ENCODE measurements at regions not wholly inside any gene's neighbourhood (a gene's known extent, or its start where the extent isn't known, plus 50 kb on each side); places are given as distances from the start of the nearest gene placed in this dataset.
"Not testable (repeated sequence)": the region's sequence is repeated elsewhere in the genome, so short reads cannot be mapped to it uniquely, and the experiment has no call there.

DNA sequence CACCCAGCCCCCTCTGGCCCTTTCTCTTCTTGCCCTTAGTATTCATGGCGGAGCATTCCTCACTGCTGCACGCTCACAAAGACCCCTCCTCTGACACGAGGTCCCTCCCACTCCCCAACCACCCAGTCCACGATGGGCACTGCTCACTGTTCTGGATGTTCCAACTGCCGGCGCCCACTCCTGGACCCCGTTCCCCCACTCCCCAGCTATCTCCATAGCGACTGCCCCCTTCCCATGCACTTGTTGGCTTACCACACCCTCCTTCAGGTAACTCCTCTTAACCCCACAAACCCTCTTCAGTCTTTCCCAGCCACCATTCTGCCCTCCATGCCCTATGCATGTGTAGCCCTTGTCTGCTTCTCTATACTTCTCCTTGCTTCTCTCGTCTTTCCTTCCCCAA is 961.5 kb upstream of the DEFB115 start:
- WGBS, 2 donors, result 79 to 87% methylated on average over 5 of the region's 9 CpGs
- DNase-seq; intact Hi-C loops (cut with DNase I); H3K4me1 ChIP-seq; ATAC-seq; H3K9me3 ChIP-seq; H3K36me3 ChIP-seq; H3K27ac ChIP-seq; H3K4me3 ChIP-seq: not testable (repeated sequence)
- H3K27me3 ChIP-seq, result peaks cover 0 to 21% (median 5%) of the 10 kb centered on the region in 7 donors

DNA sequence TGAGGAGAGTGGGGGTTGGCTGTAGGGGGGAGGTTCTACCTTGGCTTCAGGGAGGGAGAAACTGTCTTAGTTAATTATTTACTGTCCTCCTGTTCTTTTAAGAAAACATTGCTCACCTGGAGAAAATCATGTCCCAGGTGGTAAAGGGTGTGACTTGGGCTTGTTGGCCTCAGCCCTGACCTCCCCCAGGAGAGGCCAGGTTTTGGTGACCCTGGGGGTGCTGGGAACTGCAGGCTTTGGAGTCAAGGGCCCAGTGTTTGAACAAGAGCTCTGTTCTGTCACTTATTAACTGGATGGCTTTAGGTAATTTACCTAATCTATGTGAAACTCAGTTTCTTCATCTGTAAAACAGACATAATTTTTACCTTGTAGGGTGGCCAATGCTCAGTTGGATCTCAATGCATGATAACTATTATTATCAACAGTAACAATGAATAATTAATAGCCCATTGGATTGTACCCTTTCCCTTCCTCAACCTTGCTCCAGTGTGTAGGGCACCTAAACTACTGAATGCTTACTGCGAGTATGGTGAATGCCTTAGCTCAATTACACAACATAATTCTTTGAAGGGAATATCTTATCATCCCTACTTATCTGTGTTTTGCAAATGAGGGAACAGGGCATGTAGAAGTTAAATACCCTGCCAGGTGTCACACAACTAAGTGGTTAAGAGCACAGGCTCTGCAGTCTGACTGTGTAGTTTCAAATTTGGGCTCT is 959.4 kb upstream of the DEFB115 start:
- ATAC-seq; H3K4me1 ChIP-seq; H3K4me3 ChIP-seq; H3K27ac ChIP-seq; H3K9me3 ChIP-seq; DNase-seq; intact Hi-C loops (cut with DNase I); H3K36me3 ChIP-seq: not testable (repeated sequence)
- H3K27me3 ChIP-seq, result peaks cover 0 to 22% (median 5%) of the 10 kb centered on the region in 7 donors
- WGBS, 2 donors, result 76 to 81% methylated on average over 1 of the region's 1 CpG

DNA sequence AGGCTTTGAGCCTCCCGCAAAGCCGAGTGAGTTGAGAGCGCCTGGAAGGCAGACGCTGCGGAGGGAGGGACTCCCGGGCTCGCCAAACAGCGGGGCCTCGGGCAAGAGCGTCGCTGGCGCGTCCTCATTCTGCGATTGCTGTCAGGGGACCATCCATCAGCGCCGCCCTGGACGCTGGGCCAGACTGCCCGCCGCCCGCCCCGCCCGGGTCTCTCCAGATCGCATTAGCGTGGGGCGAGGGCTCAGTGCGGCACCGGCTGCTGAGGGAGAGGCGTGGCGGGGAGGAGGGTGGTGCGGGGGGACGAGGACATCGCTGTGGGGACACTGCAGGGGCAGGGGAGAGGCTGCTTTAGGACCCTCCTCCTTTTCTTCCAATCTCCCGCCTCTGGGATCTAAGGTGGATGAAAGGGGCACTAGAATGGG is 957.2 kb upstream of the DEFB115 start:
- ATAC-seq; H3K36me3 ChIP-seq; H3K27ac ChIP-seq; H3K9me3 ChIP-seq; DNase-seq; intact Hi-C loops (cut with DNase I); H3K4me1 ChIP-seq: not testable (repeated sequence)
- peaks cover 0 to 22% (median 5%) of the 10 kb centered on the region in 7 donors for H3K27me3 ChIP-seq
- 2 to 6% methylated on average over 32 to 33 of the region's 33 CpGs for WGBS, 2 donors
- H3K4me3 ChIP-seq, result peak overlapping the region in 2 of 10 donors; percentile 2 to 10

DNA sequence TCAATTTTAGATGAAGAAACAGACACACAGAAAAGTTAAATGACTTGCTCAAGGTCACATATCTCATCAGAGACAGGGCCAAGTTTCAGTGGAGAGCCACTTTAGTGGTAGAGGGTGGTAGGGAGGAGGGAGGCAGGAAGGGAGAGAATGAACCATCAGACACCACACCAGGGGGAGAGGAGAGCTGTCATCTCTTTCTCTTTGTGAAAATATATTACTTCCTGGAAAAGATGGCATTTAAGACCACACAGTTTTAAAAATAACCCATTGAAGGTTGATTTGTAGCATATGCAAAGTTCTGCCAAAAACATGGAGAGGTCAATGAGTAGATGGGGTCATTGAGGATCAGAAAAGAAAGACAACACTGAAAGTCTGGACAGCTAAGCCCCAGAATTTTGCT is 954.7 kb upstream of the DEFB115 start:
- H3K4me1 ChIP-seq; H3K9me3 ChIP-seq; intact Hi-C loops (cut with DNase I); H3K36me3 ChIP-seq; DNase-seq; H3K27ac ChIP-seq; ATAC-seq; H3K4me3 ChIP-seq: not testable (repeated sequence)
- H3K27me3 ChIP-seq, result peaks cover 0 to 20% (median 5%) of the 10 kb centered on the region in 7 donors

DNA sequence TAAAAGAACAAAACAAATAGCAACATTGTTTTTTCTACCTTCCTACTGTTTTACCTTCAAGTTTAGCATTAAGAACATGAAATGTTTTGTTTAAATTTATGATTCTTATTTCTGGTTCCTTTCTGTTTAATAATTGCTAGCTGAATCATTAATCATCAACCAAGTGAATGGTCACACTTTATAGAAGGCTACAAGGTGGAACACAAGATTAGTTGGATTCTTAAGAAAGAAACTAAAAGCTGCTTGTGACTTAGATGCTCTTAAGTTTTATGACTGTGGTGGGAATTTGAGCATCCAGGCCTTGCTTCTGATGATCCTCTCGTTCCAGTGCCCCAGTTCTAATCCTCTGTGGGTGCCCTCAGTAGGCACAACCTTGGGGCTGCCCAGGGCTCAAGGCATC is 947.5 kb upstream of the DEFB115 start:
- H3K27ac ChIP-seq; H3K4me3 ChIP-seq; H3K36me3 ChIP-seq; H3K4me1 ChIP-seq; H3K27me3 ChIP-seq; intact Hi-C loops (cut with DNase I); H3K9me3 ChIP-seq; ATAC-seq; DNase-seq: not testable (repeated sequence)
- WGBS, 2 donors, result 38 to 46% methylated on average over 1 of the region's 1 CpG

DNA sequence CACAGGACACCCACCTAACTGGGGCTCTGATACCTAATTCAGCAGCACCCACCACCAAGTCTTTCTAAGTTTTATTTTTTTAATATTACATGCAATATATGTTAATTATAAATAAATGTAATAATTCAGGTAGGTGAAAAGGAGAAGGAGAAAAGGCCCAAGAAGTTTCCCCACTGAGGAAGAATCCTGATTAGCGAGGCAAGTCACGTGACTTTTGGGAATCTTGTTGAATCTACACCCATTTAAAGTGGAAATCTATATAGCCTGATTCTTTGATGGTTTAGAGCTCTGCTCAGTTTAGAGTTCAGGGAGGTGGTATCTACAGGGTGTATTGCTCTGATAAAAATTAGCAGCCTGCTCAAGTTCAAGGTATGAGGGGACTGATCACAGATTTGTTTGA is 947.1 kb upstream of the DEFB115 start:
- H3K36me3 ChIP-seq; H3K27me3 ChIP-seq; H3K27ac ChIP-seq; H3K9me3 ChIP-seq; DNase-seq; H3K4me1 ChIP-seq; intact Hi-C loops (cut with DNase I); H3K4me3 ChIP-seq; ATAC-seq: not testable (repeated sequence)
- WGBS, 2 donors, result 84 to 87% methylated on average over 2 of the region's 2 CpGs

DNA sequence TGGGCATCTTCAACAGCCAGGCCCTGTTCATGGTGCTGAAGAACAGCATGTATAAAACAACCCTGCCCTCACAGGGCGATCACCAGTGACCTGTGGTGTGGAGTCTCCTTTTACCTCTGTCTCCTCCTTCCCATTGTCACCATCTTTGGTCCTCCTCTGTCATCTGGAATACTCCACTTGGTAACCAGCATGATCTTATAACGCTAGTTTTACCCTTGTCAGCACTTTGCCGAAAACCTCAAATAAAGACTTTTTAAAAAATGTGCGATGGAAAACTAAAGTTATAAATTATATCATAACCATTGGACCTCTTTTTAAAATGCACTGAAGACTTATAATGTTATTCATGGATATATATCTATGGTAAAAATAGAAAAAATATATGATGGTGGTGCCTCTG is 945.2 kb upstream of the DEFB115 start:
- H3K4me3 ChIP-seq; ATAC-seq; H3K27ac ChIP-seq; H3K4me1 ChIP-seq; H3K9me3 ChIP-seq; DNase-seq; intact Hi-C loops (cut with DNase I); H3K36me3 ChIP-seq: not testable (repeated sequence)
- peaks cover 0 to 13% (median 9%) of the 10 kb centered on the region in 7 donors for H3K27me3 ChIP-seq
- WGBS, 2 donors, result 91 to 93% methylated on average over 4 of the region's 4 CpGs

DNA sequence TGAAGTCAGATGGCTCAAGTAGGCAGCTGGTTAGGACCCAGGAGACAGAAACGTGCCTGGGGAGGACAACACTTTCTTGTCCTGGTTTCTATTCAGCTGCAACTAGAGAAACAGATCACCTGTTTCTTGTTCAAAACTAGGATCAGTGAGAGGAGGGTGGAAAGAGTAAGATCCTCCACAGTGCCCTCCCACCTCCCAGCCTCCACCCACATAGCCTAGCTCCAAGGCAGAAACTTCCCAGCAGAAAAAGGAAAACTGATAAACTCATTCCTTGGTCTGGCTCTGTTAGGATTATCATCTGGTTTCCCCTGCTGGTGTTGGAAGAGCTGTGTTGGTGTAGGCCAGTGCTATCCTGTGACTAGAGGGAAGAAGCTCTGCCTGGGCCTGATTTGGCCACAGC is 943.8 kb upstream of the DEFB115 start:
- H3K36me3 ChIP-seq; H3K4me1 ChIP-seq; H3K27ac ChIP-seq; H3K9me3 ChIP-seq; DNase-seq; intact Hi-C loops (cut with DNase I); H3K4me3 ChIP-seq; ATAC-seq: not testable (repeated sequence)
- peaks cover 0 to 21% (median 11%) of the 10 kb centered on the region in 7 donors for H3K27me3 ChIP-seq
- 60 to 64% methylated on average over 1 of the region's 1 CpG for WGBS, 2 donors

DNA sequence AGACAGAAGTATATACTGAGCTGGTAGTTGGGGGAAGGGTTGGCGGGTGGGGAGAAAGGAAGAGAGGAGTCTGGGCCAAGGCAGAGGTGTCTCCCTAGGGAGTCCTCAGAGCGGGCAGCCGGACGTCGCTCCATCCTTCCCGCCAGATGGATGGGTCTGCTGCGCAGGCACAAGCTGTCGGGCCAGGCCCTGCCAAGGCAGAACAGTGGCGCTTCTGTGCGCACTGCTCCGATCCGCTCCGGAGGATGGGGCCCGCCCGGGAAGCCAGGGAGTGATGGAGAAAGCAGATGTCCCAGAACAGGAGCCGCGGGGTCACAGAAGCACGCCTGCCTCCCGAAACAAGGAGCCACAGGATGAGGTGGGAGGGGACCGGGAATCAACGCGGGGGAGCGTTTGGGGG is 941.4 kb upstream of the DEFB115 start:
- ATAC-seq; H3K9me3 ChIP-seq; H3K36me3 ChIP-seq; intact Hi-C loops (cut with DNase I); H3K4me1 ChIP-seq; H3K27ac ChIP-seq: not testable (repeated sequence)
- Histone ChIP-seq H3K27me3 (peaks cover 0 to 28% (median 14%) of the 10 kb centered on the region in 7 donors), H3K4me3 (peak overlapping the region in 1 of 10 donors; percentile 10)
- WGBS, 2 donors, result 2 to 5% methylated on average over 23 of the region's 23 CpGs
- DNase-seq, result peak; percentile 34 to 35

DNA sequence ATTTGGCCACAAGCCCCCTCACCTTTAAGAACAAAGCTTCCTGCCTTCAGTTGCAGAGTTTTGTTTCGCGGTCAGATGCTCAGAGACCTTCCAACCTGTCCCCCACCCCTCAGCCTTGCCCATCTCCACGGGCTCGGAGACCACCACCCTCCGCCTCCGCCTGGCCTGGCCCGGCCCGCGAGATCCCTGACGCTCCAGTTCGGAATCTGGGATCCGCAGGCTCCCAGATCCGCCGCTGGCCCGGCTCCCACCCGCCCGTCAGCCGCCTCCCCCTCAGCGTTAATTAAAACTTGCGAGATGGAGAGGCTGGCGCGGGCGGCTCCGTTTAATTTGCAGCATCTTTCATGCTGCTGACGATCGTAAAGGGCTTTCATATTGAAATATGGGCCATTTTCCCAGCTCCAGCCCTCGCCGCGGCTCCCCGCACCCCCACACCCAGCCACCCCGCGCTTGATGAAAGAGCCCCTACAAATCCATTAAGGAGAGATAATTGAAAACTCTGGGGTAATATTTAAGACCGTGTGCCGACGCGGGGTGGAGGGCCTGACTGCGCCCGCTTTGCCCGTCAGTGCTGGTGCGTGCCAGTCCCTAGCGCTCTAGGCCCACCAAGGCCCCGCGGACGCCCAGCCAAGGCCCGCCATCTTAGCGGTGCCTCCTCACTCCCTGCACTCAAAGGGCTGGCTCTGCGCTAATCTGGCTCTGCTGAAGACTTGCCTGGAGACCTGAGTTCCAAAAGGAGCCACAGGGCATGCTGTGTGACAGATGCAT is 940.7 kb upstream of the DEFB115 start:
- H3K4me1 ChIP-seq; H3K9me3 ChIP-seq; DNase-seq; H3K27ac ChIP-seq; H3K36me3 ChIP-seq; intact Hi-C loops (cut with DNase I); ATAC-seq: not testable (repeated sequence)
- Histone ChIP-seq H3K4me3 (peak overlapping the region in 1 of 10 donors; percentile 10), H3K27me3 (peaks cover 0 to 28% (median 14%) of the 10 kb centered on the region in 7 donors)
- WGBS, 2 donors, result 22 to 28% methylated on average over 47 of the region's 47 CpGs

DNA sequence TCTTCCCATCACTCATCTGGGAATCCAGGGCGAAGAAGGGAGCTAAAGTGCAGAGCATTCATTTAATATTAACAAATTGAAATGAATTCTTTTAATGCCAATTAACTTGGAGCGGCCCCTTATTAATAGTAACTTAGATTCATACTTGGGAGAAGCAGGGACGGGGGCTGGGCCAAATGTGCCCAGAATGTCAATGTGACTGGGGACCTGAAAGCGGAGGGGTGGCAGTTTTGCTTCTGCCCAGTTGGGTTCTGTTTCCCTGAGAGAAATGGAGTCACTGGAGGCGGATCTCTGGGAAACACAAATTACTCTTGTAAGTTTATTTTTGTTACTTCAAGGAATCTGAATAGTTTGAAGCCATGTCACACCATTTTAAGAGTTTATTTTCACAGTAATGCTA is 923.7 kb upstream of the DEFB115 start:
- H3K4me3 ChIP-seq; H3K36me3 ChIP-seq; intact Hi-C loops (cut with DNase I); H3K27me3 ChIP-seq; DNase-seq; ATAC-seq; H3K9me3 ChIP-seq; H3K4me1 ChIP-seq; H3K27ac ChIP-seq: not testable (repeated sequence)
- WGBS, 2 donors, result 45 to 63% methylated on average over 5 of the region's 5 CpGs

All from heart right ventricle (tissue), 16 donors.